SK-N-SH (cell line): ENCODE measurements at regions not wholly inside any gene's neighbourhood (a gene's known extent, or its start where the extent isn't known, plus 50 kb on each side); places are given as distances from the start of the nearest gene placed in this dataset.

Experiments
- CTCF ChIA-PET: fragments of 300-600, 350-600 bp; formaldehyde crosslinking; extraction: SDS; loops from one replicate; lab custom pipeline; 2021; lab: Yijun Ruan, JAX
- POLR2A ChIA-PET: fragments of 350-600 bp; sonication (Branson Sonifier 250); formaldehyde crosslinking; extraction: SDS; loops from one replicate; lab custom pipeline; 2020; ENCODE audit warnings: antibody characterized with exemption, inconsistent platforms; lab: Yijun Ruan, JAX
- DNase-seq: peaks from one replicate; pipeline ENCODE4 v3.0.0; 2012
- H2AFZ ChIP-seq: fragments of 200-600 bp; sonication (generic); 2 replicates; pipeline ENCODE4 v1.8.1; 2016; ENCODE audit warnings: antibody characterized with exemption, mild to moderate bottlenecking, low read depth
- H3F3A ChIP-seq: fragments of 200-600 bp; sonication (generic); replicated peaks from 2 replicates; pipeline ENCODE3; 2016; ENCODE audit warnings: antibody characterized with exemption, mild to moderate bottlenecking; ENCODE audit not compliant: insufficient read depth
- H3K27ac ChIP-seq, 2 experiments: fragments of 200-500 bp in 1 of 2; fragments of 200-600 bp in 1 of 2; sonication (Bioruptor generic) in 1 of 2; sonication (generic), shearing (Covaris generic) in 1 of 2; 2 replicates each; pipeline versions ENCODE4 v1.5.1 to v1.6.1; 2014 to 2016; ENCODE audit warnings: low read depth in 2 of 2, inconsistent platforms in 1 of 2, low read length in 1 of 2, mild to moderate bottlenecking in 1 of 2, mixed read lengths in 1 of 2
- H3K27me3 ChIP-seq: fragments of 200-600 bp; sonication (generic), shearing (Covaris generic); 2 replicates; pipeline ENCODE4 v1.6.1; 2016; ENCODE audit warnings: mixed run types; ENCODE audit not compliant: insufficient read depth
- H3K36me3 ChIP-seq, 2 experiments: fragments of 200-500 bp in 1 of 2; fragments of 200-600 bp in 1 of 2; sonication (Bioruptor generic) in 1 of 2; sonication (generic) in 1 of 2; replicated peaks in 1 of 2; 2 replicates each; pipeline versions ENCODE3 to v1.5.1; 2014 to 2016; ENCODE audit warnings: low read length in 1 of 2, mild to moderate bottlenecking in 1 of 2; ENCODE audit not compliant: insufficient read depth in 2 of 2, control insufficient read depth in 1 of 2
- H3K4me1 ChIP-seq, 2 experiments: fragments of 200-500 bp in 1 of 2; fragments of 200-600 bp in 1 of 2; sonication (Bioruptor generic) in 1 of 2; sonication (generic), shearing (Covaris generic) in 1 of 2; 2 replicates each; pipeline versions ENCODE4 v1.5.1 to v1.6.1; 2014 to 2016; ENCODE audit warnings: low read depth in 1 of 2, low read length in 1 of 2, mixed run types in 1 of 2; ENCODE audit not compliant: insufficient read depth in 2 of 2, control insufficient read depth in 1 of 2
- H3K4me2 ChIP-seq: fragments of 200-600 bp; sonication (generic), shearing (Covaris generic); 2 replicates; pipeline ENCODE4 v1.6.1; 2017; ENCODE audit warnings: mixed run types
- H3K4me3 ChIP-seq, 2 experiments: fragments of 200-500 bp in 1 of 2; fragments of 200-600 bp in 1 of 2; sonication (Bioruptor generic) in 1 of 2; sonication (generic), shearing (Covaris generic) in 1 of 2; 2 replicates each; pipeline versions ENCODE4 v1.5.1 to v1.8.1; 2014 to 2016; ENCODE audit warnings: low read depth in 2 of 2, inconsistent platforms in 1 of 2, low read length in 1 of 2, mild to moderate bottlenecking in 1 of 2, mixed read lengths in 1 of 2, moderate library complexity in 1 of 2
- H3K79me2 ChIP-seq: fragments of 200-600 bp; sonication (generic); 2 replicates; pipeline ENCODE4 v1.8.1; 2017; ENCODE audit warnings: mild to moderate bottlenecking; ENCODE audit not compliant: insufficient read depth
- H3K9ac ChIP-seq: fragments of 200-600 bp; sonication (generic); 2 replicates; pipeline ENCODE4 v1.6.1; 2017; ENCODE audit warnings: mixed run types
- H3K9me2 ChIP-seq: fragments of 200-600 bp; sonication (generic); 2 replicates; pipeline ENCODE4 v1.6.1; 2017; ENCODE audit warnings: mixed run types
- H3K9me3 ChIP-seq: fragments of 200-600 bp; sonication (generic); 2 replicates; pipeline ENCODE4 v1.6.1; 2017; ENCODE audit warnings: mixed run types, mild to moderate bottlenecking, moderate library complexity
- H4K20me1 ChIP-seq: fragments of 200-600 bp; sonication (generic); 2 replicates; pipeline ENCODE4 v1.6.1; 2017; ENCODE audit warnings: mild to moderate bottlenecking, mixed run types; ENCODE audit not compliant: insufficient read depth
- CHD2 ChIP-seq: fragments of 150-350 bp; IDR thresholded peaks from 2 replicates; pipeline ENCODE4 v1.6.1; 2018; ENCODE audit warnings: low read length; ENCODE audit not compliant: partially characterized antibody
- GATA2 ChIP-seq: sonication (generic); formaldehyde crosslinking; IDR thresholded peaks from 2 replicates; pipeline ENCODE4 v1.5.0; 2020; ENCODE audit warnings: mild to moderate bottlenecking, missing genetic modification reagents
- JUND ChIP-seq: IDR thresholded peaks from 2 replicates; pipeline ENCODE4 v1.4.0; 2012
- MEF2A ChIP-seq: IDR thresholded peaks from 2 replicates; pipeline ENCODE4 v1.4.0; 2012; ENCODE audit warnings: low read depth, borderline replicate concordance
- MXI1 ChIP-seq: IDR thresholded peaks from 2 replicates; pipeline ENCODE4 v1.6.1; 2012; ENCODE audit warnings: mild to moderate bottlenecking, low read depth, low read length, improper control_type of control experiment
- NFIC ChIP-seq: IDR thresholded peaks from 2 replicates; pipeline ENCODE4 v1.4.0; 2012; ENCODE audit warnings: borderline replicate concordance
- NRF1 ChIP-seq: IDR thresholded peaks from 2 replicates; pipeline ENCODE4 v1.6.1; 2012; ENCODE audit warnings: low read depth, mild to moderate bottlenecking, low read length
- RCOR1 ChIP-seq: fragments of 150-350 bp; IDR thresholded peaks from 2 replicates; pipeline ENCODE4 v1.6.1; 2017; ENCODE audit warnings: antibody characterized with exemption, low read length
- TCF12 ChIP-seq: IDR thresholded peaks from 2 replicates; pipeline ENCODE4 v1.4.0; 2012
- WGBS: methylation state at CpG from one replicate; pipeline ENCODE4 v1.1.6; 2017; ENCODE audit warnings: low lambda C conversion rate; 5-methylcytosine and 5-hydroxymethylcytosine counted together
- TF ChIP-seq, protein P1 (sequence below): IDR thresholded peaks from 2 replicates; pipeline ENCODE4 v1.4.0; 2012; ENCODE audit warnings: low read depth, borderline replicate concordance
- TF ChIP-seq, protein P2 (sequence below): IDR thresholded peaks from 2 replicates; pipeline ENCODE4 v1.4.0; 2012; ENCODE audit warnings: low read depth, borderline replicate concordance
- TF ChIP-seq, protein P3 (sequence below): IDR thresholded peaks from 2 replicates; pipeline ENCODE4 v1.6.1; 2012; ENCODE audit warnings: mild to moderate bottlenecking, low read depth, low read length, moderate library complexity

DNA sequence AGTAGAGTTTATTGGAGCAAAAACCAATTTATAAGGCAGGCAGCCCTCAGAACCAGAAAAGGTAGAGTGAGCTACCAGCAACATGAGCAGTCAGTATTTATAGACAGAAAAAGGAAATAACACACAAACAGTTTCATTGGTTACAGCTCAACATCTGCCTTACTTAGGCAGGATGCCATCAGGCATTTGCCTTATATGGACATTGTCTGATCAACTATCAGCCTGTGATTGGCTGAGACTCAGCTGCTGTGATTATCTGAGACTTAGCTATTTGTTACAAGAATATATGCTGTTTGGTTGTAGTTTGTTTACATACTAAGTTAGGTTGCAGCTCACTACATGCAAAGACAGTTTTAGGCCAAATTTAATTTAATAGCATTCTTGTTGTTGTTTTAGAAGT lies 60.4 kb upstream of the CDK1 start (continued):
- TF ChIP-seq MXI1 (no peak), TCF12 (no peak)

DNA sequence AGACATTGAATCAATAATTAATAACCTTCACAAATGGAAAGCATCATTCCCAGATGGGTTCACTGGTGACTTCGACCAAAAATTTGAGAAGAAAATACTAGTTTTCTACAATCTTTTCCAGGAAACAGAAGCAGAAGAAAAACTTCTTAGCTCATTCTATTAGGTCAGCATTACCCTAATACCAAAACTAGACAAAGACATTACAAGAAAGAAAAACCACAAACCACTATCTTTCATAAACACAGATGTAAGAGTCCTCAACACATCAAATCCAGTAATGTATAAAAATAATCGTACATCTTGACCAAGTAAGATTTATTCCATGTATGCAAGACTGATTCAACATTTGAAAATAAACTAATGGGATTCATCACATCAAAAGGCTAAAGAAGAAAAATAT lies 64.0 kb upstream of the CDK1 start:
- CTCF ChIA-PET = no interaction called here

More for the DNA sequence above, 64.0 kb upstream of the CDK1 start:
- Histone ChIP-seq H3K9me3 (0 out of 2 replicates have a peak, but pooled peaks cover 6% of the 10 kb centered on the region), H3F3A (peaks cover 11% of the 10 kb centered on the region), H3K36me3 (no peaks in the 10 kb centered on the region), H3K4me3 (no peak overlapping the region), H3K9me2 (no peaks in the 10 kb centered on the region), H2AFZ (no peak overlapping the region), H3K9ac (no peak overlapping the region), H3K4me2 (no peak overlapping the region), H4K20me1 (no peaks in the 10 kb centered on the region), H3K27ac (no peak overlapping the region), H3K79me2 (no peaks in the 10 kb centered on the region), H3K4me1 (peaks cover 0 to 7% of the 10 kb centered on the region in 2 experiments; a peak in 2 of 4 replicates), H3K27me3 (no peaks in the 10 kb centered on the region)
- DNase-seq = no peak
- POLR2A ChIA-PET = no interaction called here
- TF ChIP-seq NRF1 = no peak
- TF ChIP-seq, protein P1, sequence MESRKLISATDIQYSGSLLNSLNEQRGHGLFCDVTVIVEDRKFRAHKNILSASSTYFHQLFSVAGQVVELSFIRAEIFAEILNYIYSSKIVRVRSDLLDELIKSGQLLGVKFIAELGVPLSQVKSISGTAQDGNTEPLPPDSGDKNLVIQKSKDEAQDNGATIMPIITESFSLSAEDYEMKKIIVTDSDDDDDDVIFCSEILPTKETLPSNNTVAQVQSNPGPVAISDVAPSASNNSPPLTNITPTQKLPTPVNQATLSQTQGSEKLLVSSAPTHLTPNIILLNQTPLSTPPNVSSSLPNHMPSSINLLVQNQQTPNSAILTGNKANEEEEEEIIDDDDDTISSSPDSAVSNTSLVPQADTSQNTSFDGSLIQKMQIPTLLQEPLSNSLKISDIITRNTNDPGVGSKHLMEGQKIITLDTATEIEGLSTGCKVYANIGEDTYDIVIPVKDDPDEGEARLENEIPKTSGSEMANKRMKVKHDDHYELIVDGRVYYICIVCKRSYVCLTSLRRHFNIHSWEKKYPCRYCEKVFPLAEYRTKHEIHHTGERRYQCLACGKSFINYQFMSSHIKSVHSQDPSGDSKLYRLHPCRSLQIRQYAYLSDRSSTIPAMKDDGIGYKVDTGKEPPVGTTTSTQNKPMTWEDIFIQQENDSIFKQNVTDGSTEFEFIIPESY = no peak
- no peak for TF ChIP-seq CHD2
- TF ChIP-seq MEF2A = no peak
- TF ChIP-seq, protein P2, sequence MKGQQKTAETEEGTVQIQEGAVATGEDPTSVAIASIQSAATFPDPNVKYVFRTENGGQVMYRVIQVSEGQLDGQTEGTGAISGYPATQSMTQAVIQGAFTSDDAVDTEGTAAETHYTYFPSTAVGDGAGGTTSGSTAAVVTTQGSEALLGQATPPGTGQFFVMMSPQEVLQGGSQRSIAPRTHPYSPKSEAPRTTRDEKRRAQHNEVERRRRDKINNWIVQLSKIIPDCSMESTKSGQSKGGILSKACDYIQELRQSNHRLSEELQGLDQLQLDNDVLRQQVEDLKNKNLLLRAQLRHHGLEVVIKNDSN = no peak
- no peak for TF ChIP-seq GATA2
- TF ChIP-seq, protein P3, sequence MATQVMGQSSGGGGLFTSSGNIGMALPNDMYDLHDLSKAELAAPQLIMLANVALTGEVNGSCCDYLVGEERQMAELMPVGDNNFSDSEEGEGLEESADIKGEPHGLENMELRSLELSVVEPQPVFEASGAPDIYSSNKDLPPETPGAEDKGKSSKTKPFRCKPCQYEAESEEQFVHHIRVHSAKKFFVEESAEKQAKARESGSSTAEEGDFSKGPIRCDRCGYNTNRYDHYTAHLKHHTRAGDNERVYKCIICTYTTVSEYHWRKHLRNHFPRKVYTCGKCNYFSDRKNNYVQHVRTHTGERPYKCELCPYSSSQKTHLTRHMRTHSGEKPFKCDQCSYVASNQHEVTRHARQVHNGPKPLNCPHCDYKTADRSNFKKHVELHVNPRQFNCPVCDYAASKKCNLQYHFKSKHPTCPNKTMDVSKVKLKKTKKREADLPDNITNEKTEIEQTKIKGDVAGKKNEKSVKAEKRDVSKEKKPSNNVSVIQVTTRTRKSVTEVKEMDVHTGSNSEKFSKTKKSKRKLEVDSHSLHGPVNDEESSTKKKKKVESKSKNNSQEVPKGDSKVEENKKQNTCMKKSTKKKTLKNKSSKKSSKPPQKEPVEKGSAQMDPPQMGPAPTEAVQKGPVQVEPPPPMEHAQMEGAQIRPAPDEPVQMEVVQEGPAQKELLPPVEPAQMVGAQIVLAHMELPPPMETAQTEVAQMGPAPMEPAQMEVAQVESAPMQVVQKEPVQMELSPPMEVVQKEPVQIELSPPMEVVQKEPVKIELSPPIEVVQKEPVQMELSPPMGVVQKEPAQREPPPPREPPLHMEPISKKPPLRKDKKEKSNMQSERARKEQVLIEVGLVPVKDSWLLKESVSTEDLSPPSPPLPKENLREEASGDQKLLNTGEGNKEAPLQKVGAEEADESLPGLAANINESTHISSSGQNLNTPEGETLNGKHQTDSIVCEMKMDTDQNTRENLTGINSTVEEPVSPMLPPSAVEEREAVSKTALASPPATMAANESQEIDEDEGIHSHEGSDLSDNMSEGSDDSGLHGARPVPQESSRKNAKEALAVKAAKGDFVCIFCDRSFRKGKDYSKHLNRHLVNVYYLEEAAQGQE = no peak
- no peak for TF ChIP-seq RCOR1
- no peak for TF ChIP-seq NFIC
- TF ChIP-seq JUND = no peak
- whole genome bisulfite sequencing = 77% methylated on average over 2 of the region's 2 CpGs
